IPS-18c (cell line): ENCODE measurements at regions not wholly inside any gene's neighbourhood (a gene's known extent, or its start where the extent isn't known, plus 50 kb on each side); places are given as distances from the start of the nearest gene placed in this dataset.

Source experiments
- H3K4me3 ChIP-seq: 2 replicates; pipeline ENCODE4 v1.7.0; 2013; ENCODE audit warnings: low read depth, mild to moderate bottlenecking, low read length, moderate library complexity; ENCODE audit not compliant: insufficient read depth
- H3K9me3 ChIP-seq: one replicate; pipeline ENCODE4 v1.6.1; 2013; ENCODE audit warnings: mild to moderate bottlenecking, low read length, moderate library complexity; ENCODE audit not compliant: control insufficient read depth, insufficient read depth

GRCh38 chr5:68547056-68547455 is 331.5 kb downstream of the PIK3R1 start:
- Histone ChIP-seq H3K9me3 (no peaks in the 10 kb centered on the region), H3K4me3 (no peak overlapping the region)

GRCh38 chr5:68547622-68548021 is 332.1 kb downstream of the PIK3R1 start:
- H3K4me3 ChIP-seq = no peak overlapping the region

GRCh38 chr5:68548959-68549676 is 333.6 kb downstream of the PIK3R1 start:
- H3K9me3 ChIP-seq = no peaks in the 10 kb centered on the region
- H3K4me3 ChIP-seq = no peak overlapping the region

More at GRCh38 chr5:68547622-68548021, 332.1 kb downstream of the PIK3R1 start:
- no peaks in the 10 kb centered on the region for H3K9me3 ChIP-seq

GRCh38 chr5:68550015-68550414 is 334.5 kb downstream of the PIK3R1 start:
- Histone ChIP-seq H3K9me3 (no peaks in the 10 kb centered on the region), H3K4me3 (no peak overlapping the region)

- Histone ChIP-seq H3K9me3 (no peaks in the 10 kb centered on the region), H3K4me3 (no peak overlapping the region)
Observed at GRCh38 chr5:68551436-68551835, 335.9 kb downstream of the PIK3R1 start.

- H3K4me3 ChIP-seq = no peak overlapping the region
Observed at GRCh38 chr5:68554571-68555279, 339.2 kb downstream of the PIK3R1 start.

GRCh38 chr5:68555907-68556681 is 340.5 kb downstream of the PIK3R1 start:
- no peaks in the 10 kb centered on the region for H3K9me3 ChIP-seq
- H3K4me3 ChIP-seq = no peak overlapping the region

More at GRCh38 chr5:68554571-68555279, 339.2 kb downstream of the PIK3R1 start:
- no peaks in the 10 kb centered on the region for H3K9me3 ChIP-seq

GRCh38 chr5:68557162-68557936 is 341.8 kb downstream of the PIK3R1 start:
- H3K9me3 ChIP-seq = no peaks in the 10 kb centered on the region

GRCh38 chr5:68562308-68562707 is 346.8 kb downstream of the PIK3R1 start:
- no peak overlapping the region for H3K4me3 ChIP-seq

More at GRCh38 chr5:68557162-68557936, 341.8 kb downstream of the PIK3R1 start:
- H3K4me3 ChIP-seq = no peak overlapping the region

GRCh38 chr5:68565427-68565826 is 349.9 kb downstream of the PIK3R1 start:
- no peak overlapping the region for H3K4me3 ChIP-seq
- H3K9me3 ChIP-seq = no peaks in the 10 kb centered on the region

More at GRCh38 chr5:68562308-68562707, 346.8 kb downstream of the PIK3R1 start:
- H3K9me3 ChIP-seq = no peaks in the 10 kb centered on the region

GRCh38 chr5:68576805-68577204 is 361.2 kb downstream of the PIK3R1 start:
- no peak overlapping the region for H3K4me3 ChIP-seq

GRCh38 chr5:68582284-68582683 is 366.7 kb downstream of the PIK3R1 start:
- no peaks in the 10 kb centered on the region for H3K9me3 ChIP-seq

More at GRCh38 chr5:68576805-68577204, 361.2 kb downstream of the PIK3R1 start:
- peaks cover 3% of the 10 kb centered on the region for H3K9me3 ChIP-seq

GRCh38 chr5:68587171-68587570 is 371.6 kb downstream of the PIK3R1 start:
- H3K9me3 ChIP-seq = no peaks in the 10 kb centered on the region
- H3K4me3 ChIP-seq = no peak overlapping the region

More at GRCh38 chr5:68582284-68582683, 366.7 kb downstream of the PIK3R1 start:
- no peak overlapping the region for H3K4me3 ChIP-seq

GRCh38 chr5:68591850-68592249 is 376.3 kb downstream of the PIK3R1 start:
- Histone ChIP-seq H3K4me3 (no peak overlapping the region), H3K9me3 (no peaks in the 10 kb centered on the region)

GRCh38 chr5:68592351-68592750 is 376.8 kb downstream of the PIK3R1 start:
- no peaks in the 10 kb centered on the region for H3K9me3 ChIP-seq
- H3K4me3 ChIP-seq = no peak overlapping the region

- H3K4me3 ChIP-seq = no peak overlapping the region
- H3K9me3 ChIP-seq = no peaks in the 10 kb centered on the region
Observed at GRCh38 chr5:68593211-68593671, 377.7 kb downstream of the PIK3R1 start.

GRCh38 chr5:68612972-68613371 is 397.4 kb downstream of the PIK3R1 start:
- Histone ChIP-seq H3K9me3 (peaks cover 2% of the 10 kb centered on the region), H3K4me3 (no peak overlapping the region)
